GM13976 (cell line): ENCODE measurements at regions not wholly inside any gene's neighbourhood (a gene's known extent, or its start where the extent isn't known, plus 50 kb on each side); places are given as distances from the start of the nearest gene placed in this dataset.

Source experiments
- DNase-seq: peaks from one replicate; pipeline ENCODE4 v3.0.0; 2012; ENCODE audit warnings: low spot score
- CTCF ChIP-seq: IDR thresholded peaks from 2 replicates; pipeline ENCODE4 v1.5.1; 2012; ENCODE audit warnings: borderline replicate concordance, mild to moderate bottlenecking; ENCODE audit not compliant: insufficient read depth; ENCODE audit errors: extremely low read depth, missing control alignments, control extremely low read depth
- in situ Hi-C: fragments of 300-500 bp; cut with MboI; formaldehyde crosslinking; loops from one replicate; pipeline ENCODE4 v1.12.0; 2022; ENCODE audit warnings: low sequenced_read_pairs, mixed read lengths, inconsistent platforms; ENCODE audit not compliant: unreplicated experiment

GRCh38 chr9:84439250-84439649 lies 98.7 kb upstream of the SLC28A3 start:
- TF ChIP-seq CTCF = no peak
- in situ Hi-C loops = no loop called here
- DNase-seq = no peak

DNA sequence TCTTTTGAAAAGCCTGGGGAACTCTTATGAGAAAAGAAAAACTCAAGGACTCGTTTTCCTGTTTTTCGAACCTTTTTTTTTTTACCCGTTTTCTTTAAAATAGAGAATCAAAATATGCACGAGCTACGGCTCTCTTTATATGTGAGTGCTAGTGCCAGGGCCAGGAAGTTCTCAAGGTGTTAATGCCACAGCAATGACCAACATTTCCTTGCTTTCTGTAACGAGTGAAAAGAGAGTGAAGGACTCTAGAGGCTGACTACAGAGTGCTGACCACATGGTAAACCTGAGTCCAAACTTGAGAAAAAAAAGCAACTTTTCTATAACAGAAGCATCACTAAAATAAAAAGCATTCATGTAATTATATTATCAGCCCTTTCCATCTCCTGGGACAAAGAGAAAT lies 102.2 kb upstream of the SLC28A3 start:
- no peak for TF ChIP-seq CTCF
- no peak for DNase-seq
- in situ Hi-C loops = no loop called here

GRCh38 chr9:84445737-84446136 lies 105.2 kb upstream of the SLC28A3 start:
- in situ Hi-C loops = no loop called here
- no peak for TF ChIP-seq CTCF
- no peak for DNase-seq

DNA sequence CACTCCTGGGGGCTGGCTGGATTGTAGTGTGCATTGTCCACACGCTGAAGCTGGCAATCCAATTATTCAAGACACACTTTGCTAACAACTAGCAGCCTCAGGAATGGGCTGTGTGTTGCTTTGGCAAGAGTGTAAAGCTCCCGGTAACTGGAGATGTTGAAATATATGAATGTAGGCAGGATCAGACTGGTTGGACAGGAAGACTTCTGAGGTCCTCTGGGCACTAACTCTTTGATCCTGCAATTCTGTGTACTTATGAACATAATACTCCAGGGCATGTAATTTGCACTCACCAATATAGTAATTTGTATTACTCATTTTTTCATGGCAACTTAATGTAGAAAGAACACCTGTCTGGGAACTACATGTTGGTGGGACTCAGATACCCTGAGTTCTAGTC lies 106.7 kb upstream of the SLC28A3 start:
- in situ Hi-C loops = no loop called here
- no peak for TF ChIP-seq CTCF
- no peak for DNase-seq

DNA sequence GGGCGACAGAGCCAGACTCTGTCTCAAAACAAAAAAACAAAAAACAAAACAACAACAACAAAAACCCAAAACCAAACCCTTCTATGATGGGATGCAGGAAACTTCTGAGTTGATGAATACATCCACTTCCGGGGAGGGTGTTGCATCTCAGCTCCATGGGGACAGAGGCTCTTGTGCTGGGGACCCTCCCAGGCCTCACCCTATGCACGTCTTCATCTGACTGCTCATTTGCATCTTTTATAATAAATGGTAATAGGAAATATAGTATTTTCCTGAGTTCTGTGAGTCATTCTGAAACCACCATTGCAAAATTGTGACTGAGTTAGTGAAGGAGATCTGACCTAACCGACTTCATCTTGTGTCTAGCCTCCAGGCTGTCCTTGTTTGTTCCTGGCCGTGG lies 109.5 kb upstream of the SLC28A3 start:
- no peak for TF ChIP-seq CTCF
- in situ Hi-C loops = no loop called here
- DNase-seq = no peak

DNA sequence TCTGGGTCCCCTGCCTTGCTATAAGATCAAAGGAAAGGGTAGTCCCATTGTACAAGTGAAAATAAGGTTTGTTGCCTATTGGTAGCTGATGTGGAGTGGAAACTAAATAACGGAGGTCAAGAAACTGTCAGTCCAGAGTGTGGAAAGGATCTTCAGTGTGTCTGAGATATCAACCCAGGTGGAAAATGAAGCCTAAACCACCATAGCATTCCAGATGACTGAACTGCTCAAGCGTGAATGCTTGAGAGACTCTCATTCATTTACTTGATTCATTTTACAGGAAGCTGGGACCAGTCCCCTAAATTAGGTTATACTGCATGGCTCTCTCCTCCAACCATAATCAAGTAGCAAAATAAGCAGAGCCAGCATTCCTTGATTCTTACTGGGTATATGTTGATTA lies 116.0 kb upstream of the SLC28A3 start:
- no peak for DNase-seq
- no peak for TF ChIP-seq CTCF
- in situ Hi-C loops = no loop called here

DNA sequence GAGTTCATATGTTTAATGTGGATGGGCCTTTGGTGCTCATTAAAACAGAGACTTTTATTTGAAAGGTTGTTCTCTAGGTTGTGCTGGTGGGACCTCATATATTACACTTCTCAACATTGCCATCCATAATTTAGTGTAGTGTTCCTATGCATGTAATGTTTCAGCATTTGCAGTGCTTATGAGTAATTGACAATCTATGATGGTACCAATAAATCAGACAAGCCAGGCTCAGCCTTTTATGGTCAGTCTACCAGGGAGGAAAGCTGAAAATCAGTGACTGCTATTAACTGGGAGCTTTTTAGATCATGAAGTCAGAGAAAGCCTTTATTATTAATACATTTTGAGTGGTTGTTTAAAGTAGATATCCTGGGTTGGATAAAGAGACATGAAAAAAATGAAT lies 120.1 kb upstream of the SLC28A3 start:
- no peak for DNase-seq
- in situ Hi-C loops = no loop called here
- TF ChIP-seq CTCF = no peak
